Glutamatergic neuron (in vitro differentiated cells): ENCODE measurements at regions not wholly inside any gene's neighbourhood (a gene's known extent, or its start where the extent isn't known, plus 50 kb on each side); places are given as distances from the start of the nearest gene placed in this dataset.
"Not testable (repeated sequence)": the region's sequence is repeated elsewhere in the genome, so short reads cannot be mapped to it uniquely, and the experiment has no call there.

Experiments used
- DNase-seq: peaks from one replicate; pipeline ENCODE4 v3.0.0; 2022
- H3K27ac Mint-ChIP-seq: one replicate; pipeline ENCODE4 v1.8.0; 2020; ENCODE audit warnings: mild to moderate bottlenecking, mixed read lengths, inconsistent platforms; ENCODE audit not compliant: unreplicated experiment
- H3K27me3 Mint-ChIP-seq: one replicate; pipeline ENCODE4 v1.8.0; 2020; ENCODE audit warnings: mild to moderate bottlenecking, moderate library complexity, mixed read lengths, inconsistent platforms; ENCODE audit not compliant: unreplicated experiment
- H3K36me3 Mint-ChIP-seq: one replicate; pipeline ENCODE4 v1.8.0; 2020; ENCODE audit warnings: mild to moderate bottlenecking, mixed read lengths, inconsistent platforms; ENCODE audit not compliant: unreplicated experiment
- H3K4me1 Mint-ChIP-seq: one replicate; pipeline ENCODE4 v1.8.0; 2020; ENCODE audit warnings: mild to moderate bottlenecking, low read depth, mixed read lengths, inconsistent platforms; ENCODE audit not compliant: unreplicated experiment
- H3K4me3 Mint-ChIP-seq: one replicate; pipeline ENCODE4 v1.8.0; 2020; ENCODE audit warnings: mild to moderate bottlenecking, mixed read lengths, inconsistent platforms; ENCODE audit not compliant: unreplicated experiment
- H3K9me3 Mint-ChIP-seq: one replicate; pipeline ENCODE4 v1.8.0; 2020; ENCODE audit warnings: mild to moderate bottlenecking, moderate library complexity, mixed read lengths, inconsistent platforms; ENCODE audit not compliant: unreplicated experiment
- TF ChIP-seq, protein P1 (sequence below): fragments of 200-600 bp; sonication (generic); IDR thresholded peaks from one replicate; pipeline ENCODE4 v1.5.0; 2021; ENCODE audit not compliant: partially characterized antibody, unreplicated experiment

DNA sequence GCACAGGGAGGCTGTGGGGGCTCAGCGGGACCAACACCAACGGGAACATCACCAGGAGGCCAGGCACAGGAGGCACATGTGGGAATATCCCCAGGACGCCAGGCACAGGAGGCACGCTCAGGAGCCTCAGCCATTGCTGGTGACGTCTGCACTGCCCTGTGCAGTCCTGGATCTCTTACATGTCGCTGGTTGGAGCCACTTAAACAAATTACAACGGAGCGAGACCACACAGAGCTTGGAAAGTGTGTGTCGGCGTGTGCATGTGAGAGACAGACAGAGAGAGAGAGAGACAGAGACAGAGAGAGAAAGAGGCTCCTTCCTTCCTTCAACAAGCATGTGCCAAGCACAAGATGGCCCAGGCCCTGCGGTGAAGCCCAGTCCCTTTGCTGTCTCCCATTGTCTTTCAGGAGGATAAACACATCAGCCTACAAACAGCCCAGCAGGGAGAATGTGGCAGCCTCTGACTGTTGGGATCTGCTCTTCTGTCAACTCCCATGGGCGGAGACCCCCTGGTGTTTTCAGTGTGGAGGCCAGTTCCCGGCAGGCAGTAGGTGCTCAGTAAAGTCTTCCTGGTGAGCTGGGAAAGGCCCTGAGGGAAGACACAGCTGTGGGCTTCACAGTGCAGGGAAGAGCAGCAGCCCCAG lies 112.7 kb upstream of the THBS2 start:
- peaks cover 2% of the 10 kb centered on the region for H3K27me3 Mint-ChIP-seq
- no peak for DNase-seq
- H3K36me3 Mint-ChIP-seq = peaks cover 6% of the 10 kb centered on the region
- H3K9me3 Mint-ChIP-seq = no peaks in the 10 kb centered on the region
- TF ChIP-seq, protein P1, sequence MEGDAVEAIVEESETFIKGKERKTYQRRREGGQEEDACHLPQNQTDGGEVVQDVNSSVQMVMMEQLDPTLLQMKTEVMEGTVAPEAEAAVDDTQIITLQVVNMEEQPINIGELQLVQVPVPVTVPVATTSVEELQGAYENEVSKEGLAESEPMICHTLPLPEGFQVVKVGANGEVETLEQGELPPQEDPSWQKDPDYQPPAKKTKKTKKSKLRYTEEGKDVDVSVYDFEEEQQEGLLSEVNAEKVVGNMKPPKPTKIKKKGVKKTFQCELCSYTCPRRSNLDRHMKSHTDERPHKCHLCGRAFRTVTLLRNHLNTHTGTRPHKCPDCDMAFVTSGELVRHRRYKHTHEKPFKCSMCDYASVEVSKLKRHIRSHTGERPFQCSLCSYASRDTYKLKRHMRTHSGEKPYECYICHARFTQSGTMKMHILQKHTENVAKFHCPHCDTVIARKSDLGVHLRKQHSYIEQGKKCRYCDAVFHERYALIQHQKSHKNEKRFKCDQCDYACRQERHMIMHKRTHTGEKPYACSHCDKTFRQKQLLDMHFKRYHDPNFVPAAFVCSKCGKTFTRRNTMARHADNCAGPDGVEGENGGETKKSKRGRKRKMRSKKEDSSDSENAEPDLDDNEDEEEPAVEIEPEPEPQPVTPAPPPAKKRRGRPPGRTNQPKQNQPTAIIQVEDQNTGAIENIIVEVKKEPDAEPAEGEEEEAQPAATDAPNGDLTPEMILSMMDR = no peak
- H3K4me1 Mint-ChIP-seq = no peaks in the 10 kb centered on the region
- H3K27ac Mint-ChIP-seq = no peak overlapping the region
- H3K4me3 Mint-ChIP-seq = no peak overlapping the region

DNA sequence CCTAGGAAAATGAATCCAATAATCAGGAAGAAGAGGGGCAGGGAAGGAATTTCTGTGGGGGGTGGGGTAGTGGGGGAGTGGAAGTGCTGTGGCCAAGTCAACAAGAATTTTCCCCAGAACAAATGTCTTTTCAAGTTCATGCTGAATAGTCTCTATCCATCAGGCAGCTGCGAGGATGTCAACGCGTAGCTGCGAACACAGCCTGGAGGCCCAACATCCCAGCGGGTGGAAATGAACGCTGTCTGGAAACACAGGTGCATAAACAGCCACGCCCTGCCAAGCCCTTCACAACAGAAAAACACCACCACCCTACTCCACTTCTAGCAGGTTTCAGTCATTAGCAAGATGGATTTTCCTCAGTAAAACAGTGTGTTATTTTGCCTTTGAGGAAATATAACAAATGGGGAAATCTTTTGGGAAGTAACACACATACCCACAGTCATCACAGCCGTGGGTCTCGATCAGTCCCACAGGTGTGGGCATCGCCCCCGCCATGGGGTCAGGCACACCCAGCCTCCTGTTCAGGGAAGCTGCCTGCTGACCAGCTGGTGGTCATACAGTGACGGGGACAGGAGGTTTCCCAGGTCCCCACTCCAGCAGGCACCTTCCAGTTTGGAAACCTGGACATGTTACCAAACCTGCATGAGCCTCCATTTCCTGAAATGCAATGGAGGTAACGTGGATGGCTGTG lies 112.1 kb upstream of the THBS2 start:
- no peaks in the 10 kb centered on the region for H3K9me3 Mint-ChIP-seq
- H3K27ac Mint-ChIP-seq = no peak overlapping the region
- TF ChIP-seq, protein P1 = no peak
- no peak for DNase-seq
- H3K4me1 Mint-ChIP-seq = no peaks in the 10 kb centered on the region
- peaks cover 6% of the 10 kb centered on the region for H3K36me3 Mint-ChIP-seq
- no peak overlapping the region for H3K4me3 Mint-ChIP-seq
- peaks cover 2% of the 10 kb centered on the region for H3K27me3 Mint-ChIP-seq

DNA sequence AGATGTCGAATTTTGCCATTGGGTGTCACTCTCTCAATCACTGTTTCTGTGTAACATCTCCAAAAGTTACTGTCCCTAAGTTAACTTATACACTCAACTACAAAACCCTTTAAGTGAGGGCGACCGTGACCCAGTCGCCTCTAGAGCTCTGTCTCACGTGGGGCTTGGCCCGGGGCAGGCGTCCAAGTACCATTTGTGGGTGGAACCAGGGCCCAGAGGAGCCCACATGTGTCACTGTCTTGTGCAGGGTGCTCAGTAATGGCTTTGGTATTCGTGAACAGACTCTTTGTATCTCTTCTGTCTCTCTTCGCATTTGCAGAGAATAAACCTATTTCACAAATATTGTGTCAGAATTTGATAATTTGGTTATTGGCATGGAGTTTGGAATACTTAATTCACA lies 109.9 kb upstream of the THBS2 start:
- TF ChIP-seq, protein P1 = no peak
- Mint-ChIP-seq H3K9me3 (no peaks in the 10 kb centered on the region), H3K27ac (no peak overlapping the region), H3K4me3 (no peak overlapping the region), H3K27me3 (peaks cover 2% of the 10 kb centered on the region), H3K36me3 (peaks cover 5% of the 10 kb centered on the region), H3K4me1 (no peaks in the 10 kb centered on the region)
- DNase-seq = no peak

DNA sequence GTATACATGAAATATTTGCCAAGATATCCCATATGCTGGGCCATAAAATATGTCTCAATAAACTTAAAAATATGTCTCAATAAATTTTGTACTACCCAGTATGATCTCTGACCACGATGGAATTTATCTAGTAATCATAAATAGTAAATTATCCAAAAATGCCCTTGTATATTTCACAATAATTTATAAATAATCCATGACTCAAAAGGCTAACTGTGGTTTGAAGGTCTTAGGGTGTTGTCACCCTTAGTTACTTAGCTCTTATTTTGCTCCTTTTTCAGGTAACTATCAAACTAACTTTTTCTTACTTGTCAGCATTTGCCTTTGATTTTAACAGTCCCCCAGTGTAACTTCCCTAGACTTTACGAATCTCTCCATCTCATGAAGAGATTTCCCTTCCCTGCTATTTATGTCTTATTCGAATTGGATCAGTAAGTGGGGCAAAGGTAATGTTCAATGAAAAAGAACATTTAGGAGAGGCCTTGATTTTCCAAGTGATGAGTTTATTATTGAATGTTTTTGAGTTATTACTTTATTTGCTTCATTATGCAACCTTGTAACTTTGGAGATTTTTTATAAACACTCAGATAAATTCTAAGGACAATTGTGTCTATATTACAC lies 109.0 kb upstream of the THBS2 start:
- DNase-seq = no peak
- Mint-ChIP-seq H3K36me3 (no peaks in the 10 kb centered on the region), H3K27me3 (peaks cover 2% of the 10 kb centered on the region), H3K9me3 (no peaks in the 10 kb centered on the region), H3K4me3 (no peak overlapping the region), H3K4me1 (no peaks in the 10 kb centered on the region), H3K27ac (no peak overlapping the region)
- TF ChIP-seq, protein P1 = no peak

DNA sequence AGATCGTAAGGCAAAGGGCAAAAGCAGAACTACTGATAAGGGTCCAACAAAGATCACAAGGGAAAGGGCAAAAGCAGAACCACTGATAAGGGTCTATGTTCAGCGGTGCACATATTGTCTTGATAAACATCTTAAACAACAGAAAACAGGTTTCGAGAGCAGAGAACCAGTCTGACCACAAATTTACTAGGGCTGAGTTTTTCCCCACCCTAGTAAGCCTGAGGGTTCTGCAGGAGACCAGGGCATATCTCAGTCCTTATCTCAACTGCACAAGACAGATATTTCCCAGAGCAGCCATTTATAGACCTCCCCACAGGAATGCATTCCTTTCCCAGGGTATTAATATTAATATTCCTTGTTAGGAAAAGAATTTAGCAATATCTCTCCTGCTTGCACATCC lies 101.4 kb upstream of the THBS2 start:
- DNase-seq, H3K4me1 Mint-ChIP-seq, H3K27me3 Mint-ChIP-seq, H3K27ac Mint-ChIP-seq, H3K4me3 Mint-ChIP-seq: not testable (repeated sequence)
- H3K36me3 Mint-ChIP-seq = peaks cover 10% of the 10 kb centered on the region
- H3K9me3 Mint-ChIP-seq = peaks cover 14% of the 10 kb centered on the region
